ENCODE measurements at regions not wholly inside any gene's neighbourhood (a gene's known extent, or its start where the extent isn't known, plus 50 kb on each side); places are given as distances from the start of the nearest gene placed in this dataset. TPM values are rescaled to one million over a fixed set of nuclear protein-coding genes. Genes with fewer than 3 reads are reported as not detected.
A peak's percentile ranks its signal among the peaks of the same experiment; 100 is the strongest.

GRCh38 chr20:11861479-11861878, 56.2 kb upstream of the BTBD3 start:
- CTCF ChIA-PET (ENCODE audit: unreplicated experiment) = no interaction called here

GRCh38 chr20:11867291-11867919, 50.3 kb upstream of the BTBD3 start:
- Histone ChIP-seq H3K27ac (ENCODE audit: low read depth, low read length, poor library complexity, severe bottlenecking) (no peak overlapping the region), H3K4me2 (ENCODE audit: low read length) (no peak overlapping the region), H2AFZ (ENCODE audit: low read length) (no peak overlapping the region), H3K9me3 (ENCODE audit: low read length) (no peaks in the 10 kb centered on the region), H3K36me3 (ENCODE audit: insufficient read depth, low read length) (no peaks in the 10 kb centered on the region), H3K79me2 (ENCODE audit: insufficient read depth, low read depth, low read length) (no peaks in the 10 kb centered on the region), H3K9me2 (ENCODE audit: insufficient read depth, low read length) (no peaks in the 10 kb centered on the region), H4K20me1 (ENCODE audit: insufficient read depth, low read length) (no peaks in the 10 kb centered on the region), H3K4me1 (ENCODE audit: insufficient read depth, low read length, poor library complexity, severe bottlenecking) (no peaks in the 10 kb centered on the region), H3K4me3 (ENCODE audit: low read depth, low read length, poor library complexity, severe bottlenecking) (no peak overlapping the region)
- ChIA-PET CTCF (ENCODE audit: unreplicated experiment) (no interaction called here), POLR2A (no interaction called here)
- TF ChIP-seq CTCF (conservative IDR thresholded peaks at IDR 0.05; ENCODE audit: low read length) (no peak), EZH2phosphoT487 (IDR thresholded peaks at IDR 0.05; ENCODE audit: borderline replicate concordance, low read depth, low read length) (no peak)
- intact Hi-C loops (cut with micrococcal nuclease; ENCODE audit: unreplicated experiment) = no loop called here
- no peak for DNase-seq (ENCODE audit: low spot score)
- no TSS peak for BruUV-seq (replicated peaks)

More at GRCh38 chr20:11861479-11861878, 56.2 kb upstream of the BTBD3 start:
- POLR2A ChIA-PET = no interaction called here
- intact Hi-C loops (cut with micrococcal nuclease; ENCODE audit: unreplicated experiment) = no loop called here
- no peaks in the 10 kb centered on the region for H3K4me1 ChIP-seq (ENCODE audit: insufficient read depth, low read length, poor library complexity, severe bottlenecking)
- no TSS peak for BruUV-seq (replicated peaks)
- TF ChIP-seq CTCF (conservative IDR thresholded peaks at IDR 0.05; ENCODE audit: low read length) (no peak), EZH2phosphoT487 (IDR thresholded peaks at IDR 0.05; ENCODE audit: borderline replicate concordance, low read depth, low read length) (no peak)
- H4K20me1 ChIP-seq (ENCODE audit: insufficient read depth, low read length) = no peaks in the 10 kb centered on the region
- H3K9me2 ChIP-seq (ENCODE audit: insufficient read depth, low read length) = no peaks in the 10 kb centered on the region
- no peaks in the 10 kb centered on the region for H3K79me2 ChIP-seq (ENCODE audit: insufficient read depth, low read depth, low read length)
- no peak overlapping the region for H2AFZ ChIP-seq (ENCODE audit: low read length)
- no peak overlapping the region for H3K27ac ChIP-seq (ENCODE audit: low read depth, low read length, poor library complexity, severe bottlenecking)
- H3K9me3 ChIP-seq (ENCODE audit: low read length) = no peaks in the 10 kb centered on the region
- no peaks in the 10 kb centered on the region for H3K36me3 ChIP-seq (ENCODE audit: insufficient read depth, low read length)
- DNase-seq (ENCODE audit: low spot score) = no peak
- H3K4me2 ChIP-seq (ENCODE audit: low read length) = no peak overlapping the region
- no peak overlapping the region for H3K4me3 ChIP-seq (ENCODE audit: low read depth, low read length, poor library complexity, severe bottlenecking)

Small RNAs in the stretch of these regions (small RNA-seq; reads per million reads assigned to genes)
- gene AL080274.1 (not detected), gene RN7SKP111 (0.63 reads per million, percentile 20 among the genes with 10 or more reads in this experiment)
